ENCODE measurements at regions not wholly inside any gene's neighbourhood (a gene's known extent, or its start where the extent isn't known, plus 50 kb on each side); places are given as distances from the start of the nearest gene placed in this dataset.
"Not testable (repeated sequence)": the region's sequence is repeated elsewhere in the genome, so short reads cannot be mapped to it uniquely, and the experiment has no call there.

DNA sequence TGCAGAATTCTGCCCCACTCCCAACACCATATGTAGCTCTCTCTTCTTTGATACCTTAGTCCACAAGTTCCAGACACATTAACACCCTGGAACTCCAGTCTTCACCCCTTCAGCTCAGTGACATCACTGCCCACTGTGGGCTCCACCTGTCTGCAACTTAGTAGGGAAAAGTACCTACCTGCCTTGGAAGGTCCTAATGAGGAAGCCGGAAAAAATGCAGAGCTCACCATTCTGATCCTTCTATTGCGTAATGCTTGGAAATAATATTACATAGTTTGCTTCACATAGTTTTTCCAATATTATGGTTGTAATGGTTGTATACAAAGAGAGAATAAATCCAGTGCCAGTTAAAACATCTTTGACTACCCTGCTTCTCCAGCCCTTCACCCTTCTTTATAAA lies 738.4 kb downstream of the RNF144A start:
- DNase-seq: no peak

DNA sequence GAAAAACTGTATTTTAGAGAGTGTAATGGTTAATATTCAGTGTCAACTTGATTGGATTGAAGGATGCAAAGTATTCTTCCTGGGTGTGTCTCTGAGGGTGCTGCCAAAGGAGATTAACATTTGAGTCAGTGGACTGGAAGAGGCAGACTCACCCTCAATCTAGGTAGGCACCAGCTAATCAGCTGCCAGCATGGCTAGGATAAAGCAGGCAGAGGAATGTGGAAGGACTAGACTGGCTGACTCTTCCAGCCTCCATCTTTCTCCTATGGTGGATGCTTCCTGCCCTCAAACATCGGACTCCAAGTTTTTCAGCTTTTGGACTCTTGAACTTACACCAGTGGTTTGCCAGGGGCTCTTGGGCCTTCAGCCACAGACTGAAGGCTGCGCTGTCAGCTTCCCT lies 740.3 kb downstream of the RNF144A start:
- DNase-seq: not testable (repeated sequence)

DNA sequence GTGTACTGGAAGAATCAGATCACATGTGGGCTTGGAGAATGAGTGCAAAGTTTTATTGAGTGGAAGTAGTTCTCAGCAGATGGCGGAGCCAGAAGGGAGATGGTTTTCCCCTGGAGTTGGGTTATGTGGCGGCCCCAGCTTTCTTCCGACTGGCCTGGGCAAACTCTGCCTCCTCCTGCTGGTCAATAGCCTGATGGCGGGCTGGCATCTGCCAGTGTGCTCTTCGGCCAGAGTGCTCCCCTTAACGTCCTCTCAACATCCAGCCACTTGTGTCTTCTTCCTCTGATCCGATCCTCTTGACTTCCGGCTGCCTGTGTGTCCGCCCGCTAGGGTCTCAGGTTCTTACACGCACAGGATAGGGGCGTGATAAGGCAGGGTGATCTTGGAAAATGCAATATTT lies 741.3 kb downstream of the RNF144A start:
- no peak for DNase-seq

DNA sequence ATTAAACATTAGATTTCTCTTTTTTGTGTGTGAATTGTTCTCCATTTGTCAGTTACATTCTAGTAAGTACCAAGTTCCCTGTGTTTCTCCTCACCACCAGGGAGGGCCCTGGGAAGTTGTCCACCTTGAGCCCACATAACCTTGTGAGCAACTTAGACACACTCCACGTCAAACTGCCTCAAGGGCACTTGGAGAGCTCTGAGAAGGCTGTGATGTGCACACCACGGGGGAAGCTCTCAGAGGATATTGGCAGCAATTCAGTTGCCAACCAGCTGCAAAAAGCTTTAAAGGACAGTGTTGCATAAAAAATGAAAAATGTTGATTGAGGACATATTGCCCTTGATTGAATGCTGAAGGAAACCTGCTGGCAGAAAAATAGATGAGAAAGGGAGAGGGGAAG lies 743.6 kb downstream of the RNF144A start:
- DNase-seq: no peak

DNA sequence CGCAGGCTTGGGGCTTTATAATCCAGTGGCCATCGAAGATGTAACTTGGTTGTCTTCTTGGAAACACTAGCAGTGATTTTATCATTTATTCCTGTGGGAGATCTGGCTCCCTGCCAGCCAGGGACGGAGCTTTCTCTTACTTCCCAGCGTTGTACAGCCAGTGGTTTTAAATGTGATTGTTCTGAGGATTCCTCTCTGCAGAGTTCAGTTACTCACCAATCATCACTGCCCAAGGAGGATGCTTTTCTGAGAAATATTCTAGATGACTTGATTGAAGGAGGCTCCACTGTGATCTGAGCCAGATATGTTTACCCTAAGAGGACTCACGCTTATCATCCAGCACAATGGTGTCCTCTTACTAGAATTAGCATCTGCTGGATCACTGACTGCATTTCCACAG lies 744.3 kb downstream of the RNF144A start:
- no peak for DNase-seq

DNA sequence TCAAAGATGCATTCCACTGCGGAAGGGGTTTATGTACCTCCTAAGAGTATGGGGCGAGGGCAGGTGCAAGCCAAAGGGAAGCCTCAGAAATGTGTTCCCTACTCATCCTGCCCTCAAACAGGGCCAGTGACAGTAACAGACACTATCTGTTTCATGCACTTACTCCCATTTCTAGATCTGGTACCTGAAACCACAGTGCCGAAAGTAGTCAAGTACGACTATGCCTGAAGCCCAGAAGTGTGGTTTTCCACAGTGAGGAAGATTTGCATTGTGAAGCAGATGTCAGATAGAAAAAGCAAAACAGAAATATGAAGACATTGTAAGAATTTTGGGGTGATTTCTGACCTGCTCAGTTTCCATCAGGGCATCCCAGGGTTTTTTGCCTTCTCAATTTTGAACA lies 748.7 kb downstream of the RNF144A start:
- DNase-seq: no peak

DNA sequence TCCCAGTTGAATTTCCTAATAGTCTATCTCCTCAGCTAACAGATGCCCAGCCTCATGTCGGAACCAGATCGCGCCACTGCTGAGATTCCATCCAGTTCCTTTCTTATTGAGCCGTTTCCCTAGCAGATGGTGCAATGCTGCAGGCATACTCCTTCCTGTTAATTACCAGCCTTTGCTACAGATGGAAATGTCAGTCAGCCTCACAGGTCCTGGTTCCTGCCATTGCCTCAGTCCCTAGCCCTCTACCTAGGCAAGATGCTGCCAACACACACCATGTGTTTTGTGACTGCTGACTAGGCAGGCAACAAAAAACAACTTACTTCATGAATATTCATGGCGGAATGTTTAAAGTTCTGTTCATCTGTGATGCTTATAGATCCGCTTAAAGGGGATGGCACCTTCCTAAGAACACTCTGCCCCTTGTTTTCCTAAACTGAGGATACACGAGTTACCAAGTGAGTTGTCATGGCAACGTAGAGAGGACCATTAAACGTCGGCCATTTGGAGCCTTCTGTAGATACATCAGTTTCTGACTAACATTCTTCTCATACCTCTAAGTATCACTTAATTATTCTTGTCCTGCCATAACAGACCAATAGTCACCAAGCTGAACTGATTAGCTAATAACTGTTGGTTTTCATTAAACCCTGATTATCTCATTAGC lies 749.5 kb downstream of the RNF144A start:
- no peak for DNase-seq

DNA sequence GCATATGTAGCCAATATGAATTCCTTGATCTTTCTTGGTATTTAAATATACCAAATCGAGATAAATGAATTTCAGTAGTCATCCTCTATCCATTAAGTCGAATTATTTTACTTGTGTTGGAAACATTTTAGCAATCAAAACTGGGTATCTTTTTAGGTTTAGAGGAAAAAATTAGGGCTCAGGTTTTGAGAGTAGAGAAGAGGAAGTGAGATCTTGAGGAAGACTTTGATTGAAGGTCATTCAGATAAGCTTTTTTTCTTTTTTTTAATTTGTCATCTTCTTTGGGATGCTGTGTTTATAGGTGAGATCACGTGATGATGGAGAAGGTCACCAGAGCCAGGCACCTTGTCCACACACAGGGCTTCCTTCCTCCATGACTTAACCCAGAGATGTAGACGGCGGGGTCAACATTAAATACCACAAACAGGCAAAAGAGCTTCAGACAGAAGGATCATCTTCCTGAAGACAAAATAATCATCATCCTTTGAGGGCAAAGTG lies 750.1 kb downstream of the RNF144A start:
- no peak for DNase-seq

DNA sequence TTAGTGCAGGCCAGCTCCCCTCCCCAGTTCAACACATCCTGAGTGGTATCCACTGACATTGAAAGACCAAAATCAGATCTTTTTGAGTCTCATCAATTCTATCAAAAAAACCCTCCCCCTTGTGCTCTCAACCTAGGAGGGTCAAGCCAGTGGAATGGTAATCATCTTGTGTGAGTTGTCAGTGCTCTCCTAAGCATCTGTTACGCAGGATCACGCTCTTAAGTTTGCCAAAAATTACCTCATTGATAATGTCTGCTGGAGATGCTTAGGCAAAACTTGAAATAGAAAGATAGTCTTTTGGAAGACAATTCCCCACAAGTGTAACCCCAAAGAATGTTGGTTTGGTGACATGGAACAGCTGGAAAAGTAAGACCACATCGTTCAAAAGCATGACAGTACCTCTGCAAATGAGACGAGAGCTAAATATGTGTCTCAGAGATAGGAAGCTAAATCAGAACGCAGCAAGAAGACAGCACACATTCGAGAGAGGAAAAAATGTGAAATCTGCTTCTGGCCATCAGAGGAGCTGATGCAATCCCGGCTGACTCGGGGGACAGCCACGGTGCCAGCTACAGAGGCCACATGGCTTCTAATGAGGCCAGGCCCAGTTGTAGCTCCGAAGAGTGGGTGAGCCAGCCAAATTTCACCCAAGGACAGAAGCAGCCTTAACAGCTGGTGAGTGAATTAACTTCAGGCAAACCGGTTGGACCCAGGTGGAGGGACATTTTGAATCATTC lies 753.9 kb downstream of the RNF144A start:
- no peak for DNase-seq

DNA sequence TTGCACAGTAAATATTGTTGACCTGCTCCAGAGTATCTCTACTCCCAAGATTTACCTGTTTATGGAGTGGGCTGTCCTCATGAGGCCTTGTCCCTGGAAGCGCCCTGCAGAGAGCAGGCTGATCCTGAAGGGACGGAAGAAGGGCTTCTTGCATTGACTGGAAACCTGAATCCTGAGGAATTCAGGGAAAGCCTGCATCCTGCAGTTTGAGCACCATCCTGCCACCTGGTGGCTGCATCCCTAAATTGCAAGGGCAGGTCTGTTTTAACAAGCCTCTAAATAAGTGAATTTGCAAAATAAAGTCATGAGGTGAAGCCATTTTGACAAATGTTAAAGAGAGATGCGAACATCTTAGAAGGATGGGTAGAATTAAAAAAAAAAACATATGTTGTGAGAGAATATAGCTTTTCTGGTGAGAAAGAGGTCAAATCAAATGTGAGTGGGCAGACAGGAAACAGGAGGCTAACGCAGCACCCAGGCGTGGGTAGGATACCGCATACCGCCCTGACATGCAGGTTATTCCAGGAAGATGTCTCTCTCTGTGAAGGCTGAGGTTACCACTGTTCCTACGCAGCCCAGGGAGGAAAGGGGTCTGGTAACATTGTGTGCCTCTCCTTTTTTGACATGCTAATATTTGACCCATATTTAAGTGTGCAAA lies 754.9 kb downstream of the RNF144A start:
- no peak for DNase-seq

DNA sequence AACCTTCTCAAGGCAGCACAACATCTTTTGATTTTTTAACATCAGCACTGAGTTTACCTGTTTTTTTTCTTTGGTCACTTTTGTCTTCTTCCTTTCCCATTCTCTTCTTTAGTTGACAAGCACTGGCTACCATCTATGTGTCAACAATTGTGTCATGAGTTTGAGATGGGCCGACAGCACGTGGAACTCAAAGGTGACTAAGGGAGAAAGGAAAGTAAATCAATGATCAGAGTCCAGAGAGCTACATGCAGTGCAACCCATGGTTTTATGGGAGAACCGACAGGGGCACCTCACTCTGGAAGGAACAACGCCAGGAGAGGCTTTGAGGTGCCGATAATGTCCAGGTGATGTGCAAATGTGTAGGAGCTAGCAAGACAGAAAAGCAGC lies 755.5 kb downstream of the RNF144A start:
- DNase-seq: no peak

DNA sequence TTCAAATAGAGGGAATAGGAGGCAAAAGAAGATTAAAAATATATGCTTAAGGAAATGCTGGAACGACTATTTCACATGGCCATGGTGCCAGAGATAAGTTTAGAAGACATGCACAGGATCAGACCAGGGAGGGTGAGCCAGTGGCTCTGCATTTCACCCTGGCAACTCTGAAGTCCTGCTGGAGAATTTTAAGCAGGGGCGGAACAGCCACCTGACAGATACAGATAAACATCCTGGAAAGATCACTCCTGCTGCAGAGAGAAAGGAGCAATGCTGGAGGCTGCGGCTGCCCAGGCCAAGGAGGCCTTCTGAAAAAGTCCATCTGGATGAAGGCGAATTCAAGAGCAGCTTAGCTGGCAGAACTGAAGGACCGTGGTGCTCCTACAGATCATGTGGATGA lies 755.9 kb downstream of the RNF144A start:
- DNase-seq: no peak

DNA sequence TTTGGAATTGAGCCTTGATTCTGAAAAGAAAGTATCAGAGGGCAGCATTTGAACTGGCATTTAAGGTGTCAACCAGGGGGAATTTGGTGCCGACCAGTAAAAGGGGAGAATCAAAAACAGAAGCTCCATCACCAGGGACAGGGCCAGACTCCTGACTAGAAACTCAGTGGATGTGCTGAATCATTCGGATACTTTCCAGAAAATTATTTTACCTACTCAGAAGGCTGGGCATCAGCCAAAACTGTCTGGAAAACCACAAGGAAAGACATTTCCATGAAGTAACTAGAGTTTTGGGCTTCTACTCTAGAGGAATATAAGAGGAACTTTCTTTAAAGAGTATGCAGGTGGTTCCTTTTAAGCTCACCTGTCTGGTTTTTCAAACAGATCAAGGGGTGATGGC lies 756.6 kb downstream of the RNF144A start:
- no peak for DNase-seq

DNA sequence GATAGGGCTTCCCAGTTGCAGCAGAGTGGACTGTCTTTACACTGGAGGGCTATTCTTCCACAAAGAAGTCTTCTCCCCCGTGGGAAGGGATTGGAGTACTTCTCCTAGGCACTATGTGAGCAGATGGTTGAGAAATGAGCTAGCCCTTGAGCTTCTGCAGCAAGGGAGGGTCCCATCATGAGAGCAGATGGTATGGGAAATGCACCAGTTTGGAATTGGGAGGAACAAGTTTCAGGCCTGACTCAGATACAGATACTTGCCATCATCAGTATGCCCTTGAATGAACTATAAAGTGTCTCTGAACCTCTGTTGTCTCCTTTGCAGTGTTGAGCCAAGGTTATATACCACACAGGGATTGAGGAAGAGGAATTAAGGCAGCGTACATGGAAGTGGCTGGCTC lies 757.4 kb downstream of the RNF144A start:
- DNase-seq: no peak

DNA sequence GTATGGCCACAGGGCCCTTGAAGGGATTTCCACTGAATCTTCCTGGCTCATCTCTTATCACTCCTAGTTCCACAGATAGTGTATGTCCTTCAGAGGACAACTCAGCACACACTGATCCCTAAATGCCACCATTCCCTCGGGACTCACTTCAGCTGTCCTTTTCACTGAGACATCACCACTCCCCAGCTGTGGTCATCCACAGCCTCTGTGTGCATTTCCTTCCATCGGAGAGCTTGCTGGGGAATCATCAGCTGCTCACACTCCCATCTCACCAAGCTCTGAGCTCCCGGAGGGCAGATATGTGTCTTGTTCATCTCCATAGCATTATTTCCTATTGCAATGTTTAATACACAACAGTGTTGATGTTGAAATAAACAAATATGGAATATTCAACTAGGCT lies 759.5 kb downstream of the RNF144A start:
- DNase-seq: no peak

DNA sequence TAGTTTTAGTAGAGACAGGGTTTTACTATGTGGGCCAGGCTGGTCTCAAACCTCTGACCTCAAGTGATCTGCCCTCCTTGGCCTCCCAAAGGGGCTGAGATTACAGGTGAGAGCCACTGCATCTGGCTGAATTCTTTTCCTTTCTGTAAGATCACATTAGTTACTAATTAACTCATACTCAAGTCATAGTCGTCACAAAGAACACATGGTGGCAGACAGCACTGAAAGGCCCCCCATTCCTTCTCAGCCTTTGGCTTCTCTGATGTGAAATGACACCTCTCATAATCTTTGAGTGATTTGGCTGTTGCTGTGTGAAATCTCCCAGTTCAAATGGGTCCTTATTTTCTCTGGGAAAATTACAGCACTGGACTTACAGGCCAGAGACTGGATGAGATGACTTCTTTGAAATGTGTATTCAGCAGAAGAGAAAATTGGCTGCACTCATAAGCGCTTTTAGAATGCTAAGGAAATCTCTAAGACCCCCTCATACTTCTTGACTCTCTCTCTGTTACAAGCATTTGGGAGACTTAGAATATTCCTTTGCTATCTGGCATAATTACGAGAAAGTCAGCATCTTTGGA lies 764.8 kb downstream of the RNF144A start:
- peak; percentile 5 for DNase-seq

DNA sequence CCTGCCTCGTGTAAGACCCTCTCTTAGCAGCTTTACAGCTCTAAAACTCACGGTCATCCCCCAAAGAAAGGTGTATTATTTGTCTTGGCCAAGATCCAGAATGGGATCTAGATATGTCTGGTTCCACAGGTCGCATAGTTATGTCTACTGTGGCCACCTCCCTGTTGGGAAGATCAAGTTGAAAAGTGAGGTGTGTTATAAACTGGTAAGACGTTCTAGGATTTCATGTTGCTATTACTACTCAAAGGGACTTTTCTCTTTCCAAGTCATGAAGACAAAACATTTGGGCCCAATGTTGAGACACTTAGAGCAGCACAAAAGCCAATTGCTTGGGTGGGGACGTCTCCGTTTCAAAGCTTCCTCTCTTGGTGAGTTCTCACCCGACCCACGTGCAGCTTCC lies 766.0 kb downstream of the RNF144A start:
- DNase-seq: no peak

DNA sequence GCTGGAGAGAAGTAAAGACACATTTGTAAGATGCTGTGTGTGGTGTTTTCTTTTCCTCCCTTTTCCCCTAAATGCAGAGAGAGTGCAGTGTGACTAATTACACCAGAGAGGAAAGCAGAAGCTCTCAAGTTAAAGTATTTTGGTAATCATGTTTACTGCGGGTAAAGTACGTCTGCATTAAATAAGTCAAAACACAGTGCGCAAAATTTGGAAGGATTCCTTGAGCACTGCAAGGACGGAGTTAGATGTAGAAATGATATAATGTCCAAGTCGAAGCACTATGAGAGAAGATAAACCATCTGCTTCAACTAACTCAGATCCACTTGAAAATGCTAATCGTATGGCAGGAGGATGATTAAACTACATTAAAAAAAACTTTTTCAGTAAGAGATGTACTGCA lies 766.5 kb downstream of the RNF144A start:
- DNase-seq: no peak

DNA sequence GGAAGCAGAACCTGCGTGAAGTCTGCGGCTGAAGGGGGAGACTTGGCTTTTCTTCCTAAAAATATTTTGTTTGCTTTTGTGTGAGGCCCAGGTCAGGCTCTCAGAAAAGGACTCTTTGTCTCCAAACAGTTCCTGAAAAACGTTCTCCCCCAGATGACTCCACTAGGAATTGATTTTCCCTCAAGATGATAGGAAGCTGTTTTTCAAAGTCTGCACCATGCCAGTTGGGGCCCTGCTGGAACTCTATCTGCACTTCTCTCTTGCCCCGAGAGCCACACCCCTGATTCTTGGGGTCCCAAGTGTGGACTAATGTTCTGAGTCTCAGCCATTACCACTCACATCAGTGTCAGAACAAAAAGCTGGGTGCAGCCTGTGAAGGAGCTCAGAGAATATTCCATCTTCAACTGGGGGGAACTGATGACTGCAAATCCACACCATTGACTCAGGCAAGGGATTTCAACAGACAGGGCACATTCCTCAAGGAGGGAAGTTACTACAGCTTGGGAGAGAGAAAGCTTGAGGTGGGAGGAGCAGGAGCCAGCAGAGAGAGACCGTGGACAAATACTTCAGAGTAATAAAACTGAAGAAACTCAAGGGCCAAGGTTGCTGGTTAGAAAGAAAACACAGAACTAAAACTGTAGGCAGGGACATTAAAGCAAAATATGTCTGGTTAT lies 768.3 kb downstream of the RNF144A start:
- peak; percentile 66 for DNase-seq

DNA sequence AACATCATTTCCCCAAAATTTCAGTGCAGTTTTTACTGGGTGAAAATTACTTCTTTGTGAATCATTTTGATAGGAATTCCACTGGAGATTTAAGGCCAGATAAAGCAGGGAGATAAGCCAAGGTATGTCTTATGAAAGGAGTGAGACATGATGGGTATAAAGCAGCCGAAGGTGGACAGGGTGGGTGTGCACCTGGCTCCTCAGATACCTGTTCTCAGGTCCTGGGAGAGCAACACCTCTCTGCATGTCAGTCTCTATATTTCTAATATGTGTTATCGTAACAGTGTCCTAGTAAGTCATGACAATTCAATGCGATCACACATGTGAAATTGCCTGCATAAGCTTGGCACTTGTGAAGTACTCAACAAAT lies 768.8 kb downstream of the RNF144A start:
- DNase-seq: no peak

DNA sequence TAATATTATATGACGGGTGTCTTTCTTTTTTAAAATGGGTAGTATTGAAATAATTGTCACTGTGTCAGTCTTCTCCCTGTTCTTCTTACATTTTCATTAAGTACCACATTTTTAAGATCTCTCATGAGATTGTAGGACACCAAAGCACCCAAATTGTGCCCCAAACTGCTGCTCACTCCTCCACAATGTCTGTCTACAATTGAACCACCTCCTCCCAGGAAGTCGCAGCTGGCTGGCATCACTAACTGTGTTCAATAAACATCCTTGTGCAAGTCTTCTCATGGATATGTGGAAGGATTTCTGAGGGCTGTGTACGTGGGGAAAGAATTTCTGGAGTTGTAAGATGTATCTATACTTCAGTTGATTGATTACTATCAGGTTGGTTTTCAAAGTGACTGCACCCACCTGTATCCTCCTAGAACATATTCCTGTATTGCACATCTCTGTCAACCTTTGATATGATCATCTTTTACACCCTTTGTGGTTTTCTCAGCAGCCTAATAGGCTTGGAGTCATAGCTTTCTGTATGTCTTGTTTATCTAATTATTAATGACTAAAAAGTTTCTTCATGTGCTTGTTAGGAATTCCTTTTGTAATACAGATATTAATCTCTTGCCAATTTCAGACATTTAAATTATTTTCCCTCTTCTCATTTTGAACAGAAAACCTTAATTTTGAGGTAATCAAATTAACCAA lies 774.9 kb downstream of the RNF144A start:
- DNase-seq: no peak

DNA sequence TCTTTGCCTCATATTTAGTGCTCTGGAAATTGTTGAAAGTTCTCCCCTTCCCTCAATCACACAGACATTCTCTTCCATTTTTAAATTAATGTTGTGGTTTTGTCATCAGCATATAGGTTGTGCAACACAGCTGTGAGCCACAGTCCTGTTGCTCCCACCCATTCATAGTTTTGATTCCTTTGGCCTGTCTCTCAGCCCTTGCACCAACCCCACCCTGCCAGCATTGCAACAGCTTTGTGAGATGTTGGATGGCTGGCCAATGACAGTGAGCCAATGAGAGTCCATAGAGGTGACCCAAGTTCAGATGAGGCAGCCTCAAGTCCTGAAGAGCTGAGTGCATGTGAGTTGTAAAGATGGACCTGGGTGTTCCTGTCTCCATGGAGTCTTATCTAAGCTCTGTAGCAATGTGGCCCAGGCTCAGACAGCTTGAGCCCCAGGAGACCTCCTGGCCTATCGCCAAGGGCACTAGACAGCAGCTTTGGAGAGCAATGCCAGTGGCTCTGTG lies 775.5 kb downstream of the RNF144A start:
- DNase-seq: peak; percentile 3

Data from kidney glomerular epithelial cell (primary cell).